Calu3 (cell line): ENCODE measurements at regions not wholly inside any gene's neighbourhood (a gene's known extent, or its start where the extent isn't known, plus 50 kb on each side); places are given as distances from the start of the nearest gene placed in this dataset.

Source experiments
- BruUV-seq: library from RNA; stranded (reverse); fragments of 400-500 nt; replicated peaks from 2 replicates; lab custom pipeline; 2021; lab: Mats Ljungman, UMichigan
- CTCF ChIA-PET: fragments of 300-600 bp; sonication (Branson Sonifier 250); formaldehyde crosslinking; loops from one replicate; lab custom pipeline; 2022; ENCODE audit warnings: antibody characterized with exemption; lab: Charles Lee
- DNase-seq: peaks from one replicate; pipeline ENCODE4 v3.0.0; 2022
- H3K27ac Mint-ChIP-seq: one replicate; pipeline ENCODE4 v1.8.0; 2022; ENCODE audit warnings: mixed read lengths; ENCODE audit not compliant: unreplicated experiment
- H3K27me3 Mint-ChIP-seq: one replicate; pipeline ENCODE4 v1.8.0; 2022; ENCODE audit warnings: mixed read lengths; ENCODE audit not compliant: unreplicated experiment
- H3K36me3 Mint-ChIP-seq: one replicate; pipeline ENCODE4 v1.8.0; 2022; ENCODE audit warnings: mild to moderate bottlenecking, moderate library complexity, mixed read lengths; ENCODE audit not compliant: insufficient read depth, unreplicated experiment
- H3K4me1 Mint-ChIP-seq: one replicate; pipeline ENCODE4 v1.8.0; 2022; ENCODE audit warnings: mild to moderate bottlenecking, low read depth, mixed read lengths; ENCODE audit not compliant: unreplicated experiment
- H3K4me3 Mint-ChIP-seq: one replicate; pipeline ENCODE4 v1.8.0; 2022; ENCODE audit warnings: mild to moderate bottlenecking, low read depth, moderate library complexity, mixed read lengths; ENCODE audit not compliant: unreplicated experiment
- H3K9me3 Mint-ChIP-seq: one replicate; pipeline ENCODE4 v1.8.0; 2022; ENCODE audit warnings: low read depth, mixed read lengths; ENCODE audit not compliant: unreplicated experiment
- intact Hi-C: fragments of 100-400 bp; cut with micrococcal nuclease; formaldehyde crosslinking; loops from one replicate; pipeline ENCODE4 v1.10.0; 2022; ENCODE audit not compliant: unreplicated experiment
- TF ChIP-seq, protein P1 (sequence below): fragments of 200-600 bp; IDR thresholded peaks from one replicate; pipeline ENCODE4 v1.8.0; 2022; ENCODE audit warnings: antibody characterized with exemption; ENCODE audit not compliant: unreplicated experiment

GRCh38 chr5:164475339-164475977 is 970.0 kb downstream of the MAT2B start:
- Mint-ChIP-seq H3K4me3 (no peak overlapping the region), H3K36me3 (no peaks in the 10 kb centered on the region), H3K27ac (no peak overlapping the region), H3K9me3 (no peaks in the 10 kb centered on the region), H3K4me1 (no peaks in the 10 kb centered on the region), H3K27me3 (no peaks in the 10 kb centered on the region)
- TF ChIP-seq, protein P1, sequence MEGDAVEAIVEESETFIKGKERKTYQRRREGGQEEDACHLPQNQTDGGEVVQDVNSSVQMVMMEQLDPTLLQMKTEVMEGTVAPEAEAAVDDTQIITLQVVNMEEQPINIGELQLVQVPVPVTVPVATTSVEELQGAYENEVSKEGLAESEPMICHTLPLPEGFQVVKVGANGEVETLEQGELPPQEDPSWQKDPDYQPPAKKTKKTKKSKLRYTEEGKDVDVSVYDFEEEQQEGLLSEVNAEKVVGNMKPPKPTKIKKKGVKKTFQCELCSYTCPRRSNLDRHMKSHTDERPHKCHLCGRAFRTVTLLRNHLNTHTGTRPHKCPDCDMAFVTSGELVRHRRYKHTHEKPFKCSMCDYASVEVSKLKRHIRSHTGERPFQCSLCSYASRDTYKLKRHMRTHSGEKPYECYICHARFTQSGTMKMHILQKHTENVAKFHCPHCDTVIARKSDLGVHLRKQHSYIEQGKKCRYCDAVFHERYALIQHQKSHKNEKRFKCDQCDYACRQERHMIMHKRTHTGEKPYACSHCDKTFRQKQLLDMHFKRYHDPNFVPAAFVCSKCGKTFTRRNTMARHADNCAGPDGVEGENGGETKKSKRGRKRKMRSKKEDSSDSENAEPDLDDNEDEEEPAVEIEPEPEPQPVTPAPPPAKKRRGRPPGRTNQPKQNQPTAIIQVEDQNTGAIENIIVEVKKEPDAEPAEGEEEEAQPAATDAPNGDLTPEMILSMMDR, result peak; percentile 58
- CTCF ChIA-PET, result interaction anchor here (0.6 kb wide), 1 partner anchor 671 kb away, joined by 3 read pairs; no protein-coding TSS in a partner anchor
- peak; percentile 34 for DNase-seq
- BruUV-seq, result no TSS peak
- intact Hi-C loops, result loop anchor here (1.0 to 5.0 kb wide), 6 partner anchors 219 to 911 kb away; no protein-coding TSS in a partner anchor

DNA sequence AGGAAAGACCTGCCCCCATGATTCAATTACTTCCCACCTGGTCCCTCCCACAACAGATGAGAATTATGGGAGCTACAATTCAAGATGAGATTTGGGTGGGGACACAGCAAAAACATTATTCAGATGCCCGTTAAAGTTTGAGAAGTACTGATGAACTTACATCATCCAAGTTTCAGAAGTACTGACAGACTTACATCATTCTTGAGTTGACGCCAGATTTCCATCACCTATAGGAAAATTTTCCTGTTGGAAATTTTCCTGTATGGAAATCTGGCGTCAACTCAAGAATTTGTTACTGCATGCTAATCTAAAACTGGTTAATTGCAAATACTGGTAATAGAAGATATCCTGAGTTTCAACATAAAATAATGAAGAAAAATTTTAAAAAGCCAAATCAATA is 975.9 kb downstream of the MAT2B start:
- DNase-seq, result no peak
- no TSS peak for BruUV-seq
- TF ChIP-seq, protein P1, result no peak
- Mint-ChIP-seq H3K4me3 (no peak overlapping the region), H3K27me3 (no peaks in the 10 kb centered on the region), H3K36me3 (no peaks in the 10 kb centered on the region), H3K4me1 (no peaks in the 10 kb centered on the region), H3K27ac (no peak overlapping the region), H3K9me3 (peaks cover 3% of the 10 kb centered on the region)
- CTCF ChIA-PET, result no interaction called here
- intact Hi-C loops, result no loop called here

DNA sequence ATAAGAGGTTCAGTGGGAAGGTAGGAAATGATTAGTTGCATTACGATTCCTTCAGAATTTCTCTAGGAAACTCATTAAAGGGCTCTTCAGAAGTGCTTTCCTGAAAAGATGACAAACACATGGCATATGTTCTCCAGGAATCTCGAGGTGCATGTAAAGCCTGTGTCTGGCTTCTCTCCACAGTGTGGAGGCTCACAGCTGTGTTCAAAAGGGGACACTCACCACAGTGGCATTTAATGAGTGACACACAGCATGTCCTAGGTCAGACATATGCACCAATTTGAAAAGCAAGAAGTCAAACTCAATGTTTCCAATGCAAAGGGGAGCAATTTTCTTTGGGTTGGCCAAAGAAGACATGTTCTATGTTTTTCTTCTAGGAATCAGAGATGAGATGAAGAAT is 976.9 kb downstream of the MAT2B start:
- Mint-ChIP-seq H3K4me3 (no peak overlapping the region), H3K27ac (no peak overlapping the region), H3K36me3 (no peaks in the 10 kb centered on the region), H3K27me3 (no peaks in the 10 kb centered on the region), H3K4me1 (peaks cover 2% of the 10 kb centered on the region), H3K9me3 (peaks cover 3% of the 10 kb centered on the region)
- TF ChIP-seq, protein P1, result no peak
- DNase-seq, result no peak
- CTCF ChIA-PET, result no interaction called here
- intact Hi-C loops, result no loop called here
- no TSS peak for BruUV-seq

DNA sequence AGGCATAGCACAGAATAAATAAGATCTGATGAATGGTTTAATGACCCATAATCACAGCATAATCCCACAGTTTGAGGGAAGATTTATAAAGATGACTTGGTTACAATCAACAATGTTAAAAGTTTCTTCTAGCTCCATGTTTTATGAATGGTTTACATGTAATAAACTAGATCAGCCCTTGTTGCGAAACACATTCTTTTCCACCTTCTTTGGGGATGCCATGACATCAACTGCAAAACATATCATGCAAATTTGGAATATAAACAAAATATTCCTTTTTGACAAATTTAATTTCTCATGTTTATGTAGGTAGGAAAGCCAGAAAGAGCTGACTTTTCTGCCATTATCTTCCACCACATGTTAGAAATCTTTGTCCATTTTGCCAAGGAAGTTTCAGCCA is 979.5 kb downstream of the MAT2B start:
- H3K27me3 Mint-ChIP-seq, result no peaks in the 10 kb centered on the region
- intact Hi-C loops, result no loop called here

More for the DNA sequence above, 979.5 kb downstream of the MAT2B start:
- no peak for DNase-seq
- peaks cover 5% of the 10 kb centered on the region for H3K9me3 Mint-ChIP-seq
- no TSS peak for BruUV-seq
- TF ChIP-seq, protein P1, result no peak
- no peak overlapping the region for H3K27ac Mint-ChIP-seq
- CTCF ChIA-PET, result no interaction called here
- H3K4me1 Mint-ChIP-seq, result peaks cover 11% of the 10 kb centered on the region
- H3K36me3 Mint-ChIP-seq, result no peaks in the 10 kb centered on the region
- no peak overlapping the region for H3K4me3 Mint-ChIP-seq
